GM23248 (cell line): ENCODE measurements at regions not wholly inside any gene's neighbourhood (a gene's known extent, or its start where the extent isn't known, plus 50 kb on each side); places are given as distances from the start of the nearest gene placed in this dataset.

Source experiments
- EZH2 ChIP-seq: fragments of 200-600 bp; sonication (generic); IDR thresholded peaks from 2 replicates; pipeline ENCODE4 v1.6.1; 2018; ENCODE audit warnings: antibody characterized with exemption, mild to moderate bottlenecking; ENCODE audit not compliant: insufficient read depth, poor library complexity, severe bottlenecking
- EZH2phosphoT487 ChIP-seq: fragments of 200-600 bp; sonication (generic); IDR thresholded peaks from 2 replicates; pipeline ENCODE4 v1.6.1; 2018; ENCODE audit warnings: antibody characterized with exemption, moderate library complexity, mild to moderate bottlenecking, low read depth; ENCODE audit not compliant: insufficient read depth

DNA sequence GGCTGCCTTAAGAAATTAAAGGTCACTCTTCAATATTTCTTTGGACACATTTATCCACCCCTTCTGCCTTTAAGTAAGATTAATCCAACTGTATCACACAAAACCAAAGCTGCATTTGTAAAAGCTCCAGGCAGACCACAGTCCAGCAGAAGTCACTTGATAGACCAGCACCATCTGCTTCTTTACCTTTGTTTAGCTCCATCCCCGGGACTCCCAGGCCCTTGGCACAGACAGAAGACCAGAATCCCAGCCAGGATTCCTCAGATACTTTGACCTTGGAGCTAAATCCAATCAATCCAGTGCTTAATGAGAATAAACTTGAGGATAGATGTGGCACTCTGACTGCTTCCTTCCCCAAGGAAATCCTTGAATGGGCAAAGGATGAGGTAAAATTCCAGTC, 333.1 kb upstream of the RASGEF1B start:
- TF ChIP-seq EZH2phosphoT487 (no peak), EZH2 (no peak)
